ENCODE measurements at regions not wholly inside any gene's neighbourhood (a gene's known extent, or its start where the extent isn't known, plus 50 kb on each side); places are given as distances from the start of the nearest gene placed in this dataset.

DNA sequence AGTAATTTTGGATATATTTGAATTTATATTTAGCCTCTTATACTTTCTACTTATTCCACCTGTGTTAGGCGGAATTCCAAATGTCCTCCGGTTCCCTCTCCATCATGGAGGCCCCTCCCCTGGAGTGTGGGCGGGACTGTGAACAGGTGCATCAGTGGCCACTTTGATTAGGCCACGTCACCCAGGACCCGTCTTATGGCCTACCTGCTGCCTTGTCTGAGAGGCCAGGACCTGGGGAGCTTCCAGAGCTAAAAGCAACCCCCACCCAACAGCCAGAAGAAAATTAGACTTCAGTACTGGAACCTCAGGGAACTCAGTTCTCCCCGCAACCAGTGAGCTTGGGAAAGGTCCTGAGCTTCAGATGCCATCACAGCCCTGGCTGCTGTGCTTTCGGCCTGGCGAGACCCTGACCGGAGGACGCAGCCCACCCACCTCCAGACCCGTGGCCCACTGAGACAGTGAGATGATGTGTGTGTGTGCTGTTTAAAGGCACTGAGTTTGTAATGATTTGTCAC lies 200.2 kb upstream of the SOX1 start:
- no peak overlapping the region for H2BK120ac ChIP-seq (replicated peaks; ENCODE audit: low read depth, low read length)
- no peak overlapping the region for H4K8ac ChIP-seq (ENCODE audit: extremely low read depth, insufficient read depth, low read length)
- no peak overlapping the region for H2BK12ac ChIP-seq (ENCODE audit: low read depth, low read length)
- H4K5ac ChIP-seq (ENCODE audit: insufficient read length, low read depth, low read length), result no peak overlapping the region
- POLR2A ChIA-PET (ENCODE audit: partially characterized antibody), result no interaction called here
- H3K4ac ChIP-seq (replicated peaks; ENCODE audit: insufficient read length, low read depth, low read length), result no peak overlapping the region
- H3K79me1 ChIP-seq (ENCODE audit: low read depth, low read length), result no peaks in the 10 kb centered on the region
- no peak overlapping the region for H3K9ac ChIP-seq (replicated peaks in 1 of 4; ENCODE audit: extremely low read depth in 1 of 4, low read depth in 3 of 4, low read length in 3 of 4)
- H3K36me3 ChIP-seq (ENCODE audit: control insufficient read depth in 2 of 4, insufficient read depth in 4 of 4, low read length in 3 of 4), result no peaks in the 10 kb centered on the region
- no peak overlapping the region for H3K18ac ChIP-seq (ENCODE audit: extremely low read depth, low read length)
- H3K27me3 ChIP-seq (replicated peaks in 1 of 4; ENCODE audit: control insufficient read depth in 3 of 4, extremely low read depth in 1 of 4, insufficient read depth in 3 of 4, low read length in 3 of 4), result no peaks in the 10 kb centered on the region
- 88% methylated on average over 11 of the region's 11 CpGs; no CpG with 5 or more reads in 1 of the 2 experiments for WGBS, 2 experiments (ENCODE audit: extremely low coverage in 1 of 2, insufficient coverage in 1 of 2, insufficient read length in 1 of 2, insufficient replicate concordance in 2 of 2, low coverage in 1 of 2, low lambda C conversion rate in 2 of 2, missing lambda C conversion rate in 1 of 2)
- TF ChIP-seq SP2 (IDR thresholded peaks at IDR 0.05; ENCODE audit: low read length) (no peak), SRF (IDR thresholded peaks at IDR 0.05; ENCODE audit: low read depth, low read length) (no peak), USF2 (IDR thresholded peaks at IDR 0.05; ENCODE audit: low read length) (no peak), MAFK (IDR thresholded peaks at IDR 0.05; ENCODE audit: low read depth, low read length) (no peak), SIRT6 (IDR thresholded peaks at IDR 0.05; ENCODE audit: low read length) (no peak)
- TF ChIP-seq, protein P1, sequence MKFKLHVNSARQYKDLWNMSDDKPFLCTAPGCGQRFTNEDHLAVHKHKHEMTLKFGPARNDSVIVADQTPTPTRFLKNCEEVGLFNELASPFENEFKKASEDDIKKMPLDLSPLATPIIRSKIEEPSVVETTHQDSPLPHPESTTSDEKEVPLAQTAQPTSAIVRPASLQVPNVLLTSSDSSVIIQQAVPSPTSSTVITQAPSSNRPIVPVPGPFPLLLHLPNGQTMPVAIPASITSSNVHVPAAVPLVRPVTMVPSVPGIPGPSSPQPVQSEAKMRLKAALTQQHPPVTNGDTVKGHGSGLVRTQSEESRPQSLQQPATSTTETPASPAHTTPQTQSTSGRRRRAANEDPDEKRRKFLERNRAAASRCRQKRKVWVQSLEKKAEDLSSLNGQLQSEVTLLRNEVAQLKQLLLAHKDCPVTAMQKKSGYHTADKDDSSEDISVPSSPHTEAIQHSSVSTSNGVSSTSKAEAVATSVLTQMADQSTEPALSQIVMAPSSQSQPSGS (IDR thresholded peaks at IDR 0.05; ENCODE audit: low read length), result no peak
- no peaks in the 10 kb centered on the region for H3K23me2 ChIP-seq (ENCODE audit: low read depth, low read length)
- no peaks in the 10 kb centered on the region for H3K79me2 ChIP-seq (ENCODE audit: control insufficient read depth in 1 of 2, insufficient read depth in 2 of 2, low read length in 2 of 2)
- no peak overlapping the region for H2BK15ac ChIP-seq (ENCODE audit: low read length)
- no peak overlapping the region for H2BK5ac ChIP-seq (ENCODE audit: low read depth, low read length)
- CTCF ChIA-PET (ENCODE audit: partially characterized antibody), result interaction anchor here (0.9 kb wide), 1 partner anchor 13 kb away, joined by 4 read pairs; no protein-coding TSS in a partner anchor
- no peak for DNase-seq (ENCODE audit: low read depth in 1 of 2, low spot score in 2 of 2)
- no peak overlapping the region for H2AK5ac ChIP-seq (ENCODE audit: low read depth, low read length)
- H4K20me1 ChIP-seq (replicated peaks in 1 of 2; ENCODE audit: control insufficient read depth in 1 of 2, insufficient read depth in 2 of 2, low read length in 2 of 2), result no peaks in the 10 kb centered on the region
- H3K4me1 ChIP-seq (replicated peaks in 1 of 4; ENCODE audit: control insufficient read depth in 3 of 4, insufficient read depth in 4 of 4, low read length in 3 of 4), result no peaks in the 10 kb centered on the region; a peak in 3 of 7 replicates
- no peak overlapping the region for H3K4me2 ChIP-seq (ENCODE audit: insufficient read depth in 1 of 2, low read depth in 2 of 2, low read length in 2 of 2)
- no peak overlapping the region for H2BK20ac ChIP-seq (ENCODE audit: low read length)
- FAIRE-seq, result no peak
- H2AFZ ChIP-seq (ENCODE audit: low read length), result no peak overlapping the region
- H4K91ac ChIP-seq (replicated peaks; ENCODE audit: insufficient read length, low read length), result no peak overlapping the region
- H3K4me3 ChIP-seq (ENCODE audit: extremely low read depth in 1 of 4, insufficient read depth in 2 of 4, low read depth in 3 of 4, low read length in 4 of 4), result no peak overlapping the region
- no peak overlapping the region for H3K23ac ChIP-seq (ENCODE audit: insufficient read length)
- H3K9me3 ChIP-seq (ENCODE audit: insufficient read depth in 2 of 2, low read depth in 1 of 2, low read length in 1 of 2), result peaks cover 0 to 3% of the 10 kb centered on the region in 2 experiments; a peak in 1 of 4 replicates
- H3K27ac ChIP-seq (ENCODE audit: low read depth, low read length), result no peak overlapping the region
- H3K56ac ChIP-seq (replicated peaks; ENCODE audit: insufficient read length, low read depth, low read length), result no peak overlapping the region
- H3K14ac ChIP-seq (ENCODE audit: insufficient read length), result no peak overlapping the region
